ENCODE measurements at regions not wholly inside any gene's neighbourhood (a gene's known extent, or its start where the extent isn't known, plus 50 kb on each side); places are given as distances from the start of the nearest gene placed in this dataset.

GRCh38 chr15:77553257-77553656, 79.5 kb downstream of the LINGO1 start:
- H3K9me3 Mint-ChIP-seq, result no peaks in the 10 kb centered on the region
- peaks cover 34% of the 10 kb centered on the region for H3K4me1 Mint-ChIP-seq
- TF ChIP-seq CTCF (IDR thresholded peaks at IDR 0.05; ENCODE audit: unreplicated experiment in 3 of 3), result no peak
- H3K27me3 Mint-ChIP-seq (ENCODE audit: low read depth), result peaks cover 18% of the 10 kb centered on the region
- no peaks in the 10 kb centered on the region for H3K36me3 Mint-ChIP-seq (ENCODE audit: low read depth)
- H3K4me3 Mint-ChIP-seq, result no peak overlapping the region
- peak overlapping the region in 2 of 3 experiments; percentile 3 to 42 for H3K27ac Mint-ChIP-seq

GRCh38 chr15:77552066-77552465, 80.6 kb downstream of the LINGO1 start:
- Mint-ChIP-seq H3K9me3 (no peaks in the 10 kb centered on the region), H3K36me3 (ENCODE audit: low read depth) (no peaks in the 10 kb centered on the region), H3K27ac (no peak overlapping the region), H3K4me3 (no peak overlapping the region), H3K27me3 (ENCODE audit: low read depth) (peaks cover 24% of the 10 kb centered on the region), H3K4me1 (peaks cover 34% of the 10 kb centered on the region)
- no peak for TF ChIP-seq CTCF (IDR thresholded peaks at IDR 0.05; ENCODE audit: unreplicated experiment in 3 of 3)

- peaks cover 29% of the 10 kb centered on the region for H3K27me3 Mint-ChIP-seq (ENCODE audit: low read depth)
- H3K4me1 Mint-ChIP-seq, result peaks cover 24% of the 10 kb centered on the region
- no peaks in the 10 kb centered on the region for H3K36me3 Mint-ChIP-seq (ENCODE audit: low read depth)
- no peak for TF ChIP-seq CTCF (IDR thresholded peaks at IDR 0.05; ENCODE audit: unreplicated experiment in 3 of 3)
- no peak overlapping the region for H3K27ac Mint-ChIP-seq
- no peaks in the 10 kb centered on the region for H3K9me3 Mint-ChIP-seq
- H3K4me3 Mint-ChIP-seq, result no peak overlapping the region
These were observed 82.1 kb downstream of the LINGO1 start for GRCh38 chr15:77550301-77551251.

GRCh38 chr15:77549576-77550288, 83.0 kb downstream of the LINGO1 start:
- Mint-ChIP-seq H3K36me3 (ENCODE audit: low read depth) (no peaks in the 10 kb centered on the region), H3K4me3 (no peak overlapping the region), H3K27ac (no peak overlapping the region), H3K27me3 (ENCODE audit: low read depth) (peaks cover 35% of the 10 kb centered on the region), H3K9me3 (no peaks in the 10 kb centered on the region), H3K4me1 (peaks cover 24% of the 10 kb centered on the region)
- no peak for TF ChIP-seq CTCF (IDR thresholded peaks at IDR 0.05; ENCODE audit: unreplicated experiment in 3 of 3)

GRCh38 chr15:77548589-77549557, 83.8 kb downstream of the LINGO1 start:
- Mint-ChIP-seq H3K36me3 (ENCODE audit: low read depth) (no peaks in the 10 kb centered on the region), H3K9me3 (no peaks in the 10 kb centered on the region), H3K4me3 (no peak overlapping the region), H3K4me1 (peaks cover 21% of the 10 kb centered on the region), H3K27ac (peak overlapping the region in 2 of 3 experiments; percentile 46 to 65), H3K27me3 (ENCODE audit: low read depth) (peaks cover 31% of the 10 kb centered on the region)
- no peak for TF ChIP-seq CTCF (IDR thresholded peaks at IDR 0.05; ENCODE audit: unreplicated experiment in 3 of 3)
